Astrocyte (in vitro differentiated cells and primary cell): ENCODE measurements at regions not wholly inside any gene's neighbourhood (a gene's known extent, or its start where the extent isn't known, plus 50 kb on each side); places are given as distances from the start of the nearest gene placed in this dataset.

Experiments
- DNase-seq: peaks from one replicate; pipeline ENCODE4 v3.0.0-alpha.2; 2010; ENCODE audit warnings: low read depth
- FAIRE-seq: peaks from 2 replicates; lab custom pipeline; 2011; peaks lifted over from hg19 to GRCh38; lab: Jason Lieb, UNC
- H2AFZ ChIP-seq: 2 replicates; pipeline ENCODE4 v1.6.0; 2012; ENCODE audit warnings: low read depth, low read length, inconsistent platforms
- H3K27ac ChIP-seq: 2 replicates; pipeline ENCODE4 v1.5.1; 2011; ENCODE audit warnings: low read depth, low read length, inconsistent platforms
- H3K27me3 ChIP-seq: 2 replicates; pipeline ENCODE4 v1.6.0; 2011; ENCODE audit warnings: low read length, inconsistent platforms; ENCODE audit not compliant: insufficient read depth
- H3K36me3 ChIP-seq: 2 replicates; pipeline ENCODE4 v1.5.1; 2011; ENCODE audit warnings: low read length, inconsistent platforms; ENCODE audit not compliant: insufficient read depth
- H3K4me1 ChIP-seq: 2 replicates; pipeline ENCODE4 v1.5.1; 2011; ENCODE audit warnings: low read length, inconsistent platforms; ENCODE audit not compliant: insufficient read depth
- H3K4me2 ChIP-seq: 2 replicates; pipeline ENCODE4 v1.6.0; 2012; ENCODE audit warnings: low read length, inconsistent platforms
- H3K4me3 ChIP-seq: 2 replicates; pipeline ENCODE4 v1.5.1; 2011; ENCODE audit warnings: low read depth, mild to moderate bottlenecking, low read length, inconsistent platforms; ENCODE audit not compliant: insufficient read depth
- H3K79me2 ChIP-seq: 2 replicates; pipeline ENCODE4 v1.6.0; 2012; ENCODE audit warnings: mild to moderate bottlenecking, low read length, inconsistent platforms; ENCODE audit not compliant: insufficient read depth
- H3K9ac ChIP-seq: 2 replicates; pipeline ENCODE4 v1.6.0; 2012; ENCODE audit warnings: mild to moderate bottlenecking, low read length, inconsistent platforms
- H3K9me3 ChIP-seq: 2 replicates; pipeline ENCODE4 v1.5.1; 2012; ENCODE audit warnings: low read depth, mild to moderate bottlenecking, low read length, inconsistent platforms; ENCODE audit not compliant: insufficient read depth
- H4K20me1 ChIP-seq: 2 replicates; pipeline ENCODE4 v1.6.0; 2012; ENCODE audit warnings: low read length, inconsistent platforms; ENCODE audit not compliant: insufficient read depth
- H3K27ac Mint-ChIP-seq: one replicate; pipeline ENCODE4 v1.8.0; 2021; ENCODE audit warnings: mild to moderate bottlenecking, mixed read lengths; ENCODE audit not compliant: unreplicated experiment
- H3K27me3 Mint-ChIP-seq: one replicate; pipeline ENCODE4 v1.8.0; 2021; ENCODE audit warnings: low read depth, mixed read lengths; ENCODE audit not compliant: unreplicated experiment
- H3K36me3 Mint-ChIP-seq: one replicate; pipeline ENCODE4 v1.8.0; 2021; ENCODE audit warnings: low read depth, mixed read lengths; ENCODE audit not compliant: unreplicated experiment
- H3K4me1 Mint-ChIP-seq: one replicate; pipeline ENCODE4 v1.8.0; 2021; ENCODE audit warnings: low read depth, mixed read lengths; ENCODE audit not compliant: unreplicated experiment
- H3K4me3 Mint-ChIP-seq: one replicate; pipeline ENCODE4 v1.8.0; 2021; ENCODE audit warnings: mild to moderate bottlenecking, moderate library complexity, mixed read lengths; ENCODE audit not compliant: unreplicated experiment
- H3K9me3 Mint-ChIP-seq: one replicate; pipeline ENCODE4 v1.8.0; 2021; ENCODE audit warnings: mild to moderate bottlenecking, mixed read lengths; ENCODE audit not compliant: unreplicated experiment
- CTCF ChIP-seq: IDR thresholded peaks from 2 replicates; pipeline ENCODE4 v1.5.1; 2011; ENCODE audit warnings: low read depth, mild to moderate bottlenecking, inconsistent platforms, low read length, moderate library complexity; ENCODE audit not compliant: insufficient read depth
- EZH2 ChIP-seq: IDR thresholded peaks from 2 replicates; pipeline ENCODE4 v1.6.1; 2012; ENCODE audit warnings: mild to moderate bottlenecking, low read length, inconsistent platforms; ENCODE audit not compliant: insufficient read depth

GRCh38 chr6:48845219-48845618 lies 617.8 kb downstream of the MMUT start:
- H3K27ac Mint-ChIP-seq = no peak overlapping the region
- no peaks in the 10 kb centered on the region for H3K4me1 Mint-ChIP-seq
- Histone ChIP-seq H3K27ac (no peak overlapping the region), H3K79me2 (no peaks in the 10 kb centered on the region), H3K36me3 (no peaks in the 10 kb centered on the region), H4K20me1 (no peaks in the 10 kb centered on the region), H2AFZ (no peak overlapping the region), H3K4me1 (no peaks in the 10 kb centered on the region), H3K9me3 (no peaks in the 10 kb centered on the region), H3K4me3 (no peak overlapping the region), H3K9ac (no peak overlapping the region), H3K4me2 (no peak overlapping the region), H3K27me3 (no peaks in the 10 kb centered on the region)
- no peaks in the 10 kb centered on the region for H3K27me3 Mint-ChIP-seq
- H3K9me3 Mint-ChIP-seq = peaks cover 27% of the 10 kb centered on the region
- no peak overlapping the region for H3K4me3 Mint-ChIP-seq
- no peak for TF ChIP-seq CTCF
- TF ChIP-seq EZH2 = no peak
- H3K36me3 Mint-ChIP-seq = no peaks in the 10 kb centered on the region
- FAIRE-seq = no peak
- DNase-seq = no peak

DNA sequence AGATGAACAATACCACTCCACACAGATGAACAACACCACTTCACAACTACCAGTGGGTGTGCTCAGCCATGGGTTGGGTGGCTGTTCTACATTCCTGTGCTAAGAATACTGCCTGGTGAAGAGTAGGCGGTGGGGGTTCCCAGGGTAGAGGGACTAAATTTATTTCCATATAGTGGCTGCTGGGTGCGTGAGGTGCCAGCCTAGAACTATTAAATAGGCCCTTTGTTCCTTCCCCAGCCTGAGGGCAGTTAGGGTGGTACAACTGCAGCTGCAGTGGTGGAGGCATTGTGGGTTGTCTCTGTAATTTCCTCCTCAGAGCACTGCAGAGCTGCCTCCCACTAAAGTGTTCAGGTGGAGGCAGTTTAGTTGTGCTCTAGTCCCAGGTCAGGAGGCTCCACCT lies 618.4 kb downstream of the MMUT start:
- Mint-ChIP-seq H3K4me3 (no peak overlapping the region), H3K4me1 (no peaks in the 10 kb centered on the region), H3K27ac (no peak overlapping the region), H3K36me3 (no peaks in the 10 kb centered on the region), H3K9me3 (peaks cover 29% of the 10 kb centered on the region), H3K27me3 (no peaks in the 10 kb centered on the region)
- no peaks in the 10 kb centered on the region for H4K20me1 ChIP-seq
- no peak overlapping the region for H3K4me2 ChIP-seq
- no peak overlapping the region for H3K27ac ChIP-seq
- no peak overlapping the region for H2AFZ ChIP-seq
- FAIRE-seq (no peak), DNase-seq (no peak)
- no peaks in the 10 kb centered on the region for H3K79me2 ChIP-seq
- no peaks in the 10 kb centered on the region for H3K4me1 ChIP-seq
- H3K9ac ChIP-seq = no peak overlapping the region
- TF ChIP-seq CTCF (no peak), EZH2 (no peak)
- H3K9me3 ChIP-seq = no peaks in the 10 kb centered on the region
- no peaks in the 10 kb centered on the region for H3K36me3 ChIP-seq
- H3K27me3 ChIP-seq = no peaks in the 10 kb centered on the region
- H3K4me3 ChIP-seq = no peak overlapping the region

DNA sequence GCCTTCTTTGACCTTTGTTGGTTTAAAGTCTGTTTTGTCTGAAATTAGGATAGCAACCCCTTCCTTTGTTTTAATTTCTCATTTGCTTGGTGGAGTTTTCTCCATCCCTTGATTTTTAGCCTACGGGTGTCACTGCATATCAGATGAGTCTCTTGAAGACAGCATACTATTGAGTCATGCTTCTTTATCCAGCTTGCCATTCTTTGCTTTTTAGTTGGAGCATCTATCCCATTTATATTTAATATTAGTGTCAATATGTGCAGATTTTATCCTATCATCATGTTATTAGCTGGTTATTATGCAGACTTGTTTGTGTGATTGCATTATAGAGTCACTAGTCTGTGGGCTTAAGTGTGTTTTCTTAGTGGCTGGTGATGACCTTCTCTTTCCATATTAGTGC lies 622.2 kb downstream of the MMUT start:
- Histone ChIP-seq H3K27me3 (no peaks in the 10 kb centered on the region), H3K4me3 (no peak overlapping the region), H3K4me2 (no peak overlapping the region), H3K27ac (no peak overlapping the region), H2AFZ (no peak overlapping the region), H4K20me1 (no peaks in the 10 kb centered on the region), H3K9me3 (no peaks in the 10 kb centered on the region), H3K79me2 (no peaks in the 10 kb centered on the region), H3K4me1 (no peaks in the 10 kb centered on the region), H3K36me3 (no peaks in the 10 kb centered on the region), H3K9ac (no peak overlapping the region)
- no peak overlapping the region for H3K27ac Mint-ChIP-seq
- peaks cover 3% of the 10 kb centered on the region for H3K4me1 Mint-ChIP-seq
- H3K9me3 Mint-ChIP-seq = peaks cover 25% of the 10 kb centered on the region
- H3K36me3 Mint-ChIP-seq = no peaks in the 10 kb centered on the region
- DNase-seq = no peak
- FAIRE-seq = no peak
- no peak overlapping the region for H3K4me3 Mint-ChIP-seq
- TF ChIP-seq EZH2 (no peak), CTCF (no peak)
- H3K27me3 Mint-ChIP-seq = no peaks in the 10 kb centered on the region
